ENCODE measurements at regions not wholly inside any gene's neighbourhood (a gene's known extent, or its start where the extent isn't known, plus 50 kb on each side); places are given as distances from the start of the nearest gene placed in this dataset.

- TF ChIP-seq CTCF (IDR thresholded peaks at IDR 0.05) (no peak), POLR2A (IDR thresholded peaks at IDR 0.05) (no peak)
Measured at GRCh38 chr7:54967377-54967776, 51.4 kb upstream of the EGFR start.
